ENCODE measurements at regions not wholly inside any gene's neighbourhood (a gene's known extent, or its start where the extent isn't known, plus 50 kb on each side); places are given as distances from the start of the nearest gene placed in this dataset.
"Not testable (repeated sequence)": the region's sequence is repeated elsewhere in the genome, so short reads cannot be mapped to it uniquely, and the experiment has no call there.

GRCh38 chr14:101616202-101616601 is 54.9 kb downstream of the DIO3 start:
- no peak for DNase-seq (ENCODE audit: low read depth)

GRCh38 chr14:101619484-101619883 is 58.2 kb downstream of the DIO3 start:
- DNase-seq (ENCODE audit: low read depth) = no peak

GRCh38 chr14:101620031-101620788 is 58.9 kb downstream of the DIO3 start:
- DNase-seq (ENCODE audit: low read depth) = no peak

GRCh38 chr14:101620821-101621785 is 59.8 kb downstream of the DIO3 start:
- no peak for DNase-seq (ENCODE audit: low read depth)

GRCh38 chr14:101622251-101623076 is 61.2 kb downstream of the DIO3 start:
- no peak for DNase-seq (ENCODE audit: low read depth)

GRCh38 chr14:101623077-101623372 is 61.7 kb downstream of the DIO3 start:
- no peak for DNase-seq (ENCODE audit: low read depth)

GRCh38 chr14:101623685-101624444 is 62.6 kb downstream of the DIO3 start:
- DNase-seq (ENCODE audit: low read depth) = no peak

GRCh38 chr14:101624536-101624935 is 63.2 kb downstream of the DIO3 start:
- no peak for DNase-seq (ENCODE audit: low read depth)

- no peak for DNase-seq (ENCODE audit: low read depth)
Measured at GRCh38 chr14:101625336-101626097, 64.2 kb downstream of the DIO3 start.

- no peak for DNase-seq (ENCODE audit: low read depth)
Measured at GRCh38 chr14:101626331-101626730, 65.0 kb downstream of the DIO3 start.

GRCh38 chr14:101627915-101628262 is 66.6 kb downstream of the DIO3 start:
- no peak for DNase-seq (ENCODE audit: low read depth)

GRCh38 chr14:101628471-101628966 is 67.2 kb downstream of the DIO3 start:
- peak; percentile 79 for DNase-seq (ENCODE audit: low read depth)

- no peak for DNase-seq (ENCODE audit: low read depth)
Measured at GRCh38 chr14:101628975-101629374, 67.7 kb downstream of the DIO3 start.

- DNase-seq (ENCODE audit: low read depth) = no peak
Measured at GRCh38 chr14:101630056-101630965, 69.0 kb downstream of the DIO3 start.

- DNase-seq (ENCODE audit: low read depth) = no peak
Measured at GRCh38 chr14:101631199-101631598, 69.9 kb downstream of the DIO3 start.

GRCh38 chr14:101631970-101632369 is 70.7 kb downstream of the DIO3 start:
- DNase-seq (ENCODE audit: low read depth) = not testable (repeated sequence)

GRCh38 chr14:101632520-101632919 is 71.2 kb downstream of the DIO3 start:
- no peak for DNase-seq (ENCODE audit: low read depth)

- DNase-seq (ENCODE audit: low read depth) = no peak
Measured at GRCh38 chr14:101633276-101633675, 72.0 kb downstream of the DIO3 start.

- no peak for DNase-seq (ENCODE audit: low read depth)
Measured at GRCh38 chr14:101634202-101634849, 73.0 kb downstream of the DIO3 start.

All from Daoy (cell line).